Central memory CD8-positive, alpha-beta T cell (primary cell): ENCODE measurements at regions not wholly inside any gene's neighbourhood (a gene's known extent, or its start where the extent isn't known, plus 50 kb on each side); places are given as distances from the start of the nearest gene placed in this dataset.

ENCODE experiments used
- ATAC-seq: fragments of 150-1000 bp; cut with Tn5 transposase; replicated peaks from 2 replicates; pipeline ENCODE4 v1.10.0; 2022; ENCODE audit warnings: mild to moderate bottlenecking, moderate FRiP score, moderate number of reproducible peaks; ENCODE audit not compliant: poor library complexity, severe bottlenecking; ENCODE audit errors: extremely low read depth
- DNase-seq, 2 donors: peaks; one replicate each; pipeline ENCODE4 v3.0.0; 2021; ENCODE audit warnings: low spot score in 2 of 2
- H3K27ac Mint-ChIP-seq: one replicate; pipeline ENCODE4 v1.8.0; 2022; ENCODE audit warnings: low read depth, mild to moderate bottlenecking, moderate library complexity, mixed read lengths
- H3K27me3 Mint-ChIP-seq: one replicate; pipeline ENCODE4 v1.8.0; 2022; ENCODE audit warnings: mixed read lengths
- H3K36me3 Mint-ChIP-seq: one replicate; pipeline ENCODE4 v1.8.0; 2022; ENCODE audit warnings: mild to moderate bottlenecking, moderate library complexity, mixed read lengths; ENCODE audit not compliant: insufficient read depth
- H3K4me1 Mint-ChIP-seq: one replicate; pipeline ENCODE4 v1.8.0; 2022; ENCODE audit warnings: mixed read lengths
- H3K4me3 Mint-ChIP-seq: one replicate; pipeline ENCODE4 v1.8.0; 2022; ENCODE audit warnings: mild to moderate bottlenecking, moderate library complexity, mixed read lengths
- H3K9me3 Mint-ChIP-seq: one replicate; pipeline ENCODE4 v1.8.0; 2022; ENCODE audit warnings: mixed read lengths

DNA sequence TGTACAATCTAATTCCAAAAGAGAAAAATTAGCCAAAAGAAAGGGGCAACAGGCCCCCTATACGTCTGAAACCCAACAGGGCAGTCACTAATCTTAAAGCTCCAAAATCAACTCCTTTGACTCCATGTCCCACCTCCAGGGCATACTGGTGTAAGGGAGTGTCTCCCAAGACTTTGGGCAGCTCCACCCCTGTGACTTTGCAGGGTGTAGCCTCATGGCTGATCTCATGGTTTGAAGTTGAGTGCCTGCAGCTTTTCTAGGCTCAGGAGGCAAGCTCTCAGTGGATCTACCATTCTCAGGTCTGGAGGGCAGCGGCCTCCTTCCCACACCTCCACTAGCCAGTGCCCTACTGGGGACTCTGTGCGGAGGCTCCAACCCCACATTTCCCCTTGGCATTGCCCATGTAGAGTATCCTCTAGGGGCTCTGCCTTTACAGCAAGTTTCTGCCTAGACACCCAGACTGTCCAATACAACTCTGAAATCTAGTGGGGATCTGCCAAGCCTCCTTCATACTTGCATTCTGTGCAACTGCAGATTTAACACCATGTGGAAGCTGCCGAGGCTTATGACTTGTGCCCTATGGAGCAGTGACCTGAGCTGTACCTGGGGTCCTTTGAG, 94.5 kb downstream of the TRIM29 start:
- H3K4me3 Mint-ChIP-seq = no peak overlapping the region
- H3K9me3 Mint-ChIP-seq = peaks cover 21% of the 10 kb centered on the region
- no peaks in the 10 kb centered on the region for H3K4me1 Mint-ChIP-seq
- ATAC-seq = no peak
- H3K27me3 Mint-ChIP-seq = peaks cover 87% of the 10 kb centered on the region
- no peak for DNase-seq
- H3K27ac Mint-ChIP-seq = no peak overlapping the region
- peaks cover 2% of the 10 kb centered on the region for H3K36me3 Mint-ChIP-seq

DNA sequence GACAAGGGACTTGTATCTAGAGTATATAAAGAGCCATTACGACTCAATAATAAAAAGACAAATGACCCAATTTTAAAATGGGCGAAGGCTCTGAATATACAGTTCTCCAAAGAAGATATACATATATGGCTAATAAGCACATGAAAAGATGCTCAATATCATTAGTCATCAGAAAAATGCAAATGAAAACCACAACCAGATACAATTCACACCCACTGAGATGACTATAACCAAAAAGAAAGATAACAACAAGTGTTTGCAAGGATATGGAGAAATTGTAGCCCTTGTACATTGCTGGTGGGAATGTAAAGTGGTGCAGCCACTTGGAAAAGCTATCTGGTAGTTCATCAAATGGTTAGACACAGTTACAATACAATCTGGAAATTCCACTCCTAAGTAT, 96.3 kb downstream of the TRIM29 start:
- peaks cover 2% of the 10 kb centered on the region for H3K36me3 Mint-ChIP-seq
- no peak for DNase-seq
- H3K9me3 Mint-ChIP-seq = peaks cover 9% of the 10 kb centered on the region
- no peaks in the 10 kb centered on the region for H3K4me1 Mint-ChIP-seq
- H3K27me3 Mint-ChIP-seq = peaks cover 73% of the 10 kb centered on the region
- no peak for ATAC-seq
- no peak overlapping the region for H3K4me3 Mint-ChIP-seq
- H3K27ac Mint-ChIP-seq = no peak overlapping the region

DNA sequence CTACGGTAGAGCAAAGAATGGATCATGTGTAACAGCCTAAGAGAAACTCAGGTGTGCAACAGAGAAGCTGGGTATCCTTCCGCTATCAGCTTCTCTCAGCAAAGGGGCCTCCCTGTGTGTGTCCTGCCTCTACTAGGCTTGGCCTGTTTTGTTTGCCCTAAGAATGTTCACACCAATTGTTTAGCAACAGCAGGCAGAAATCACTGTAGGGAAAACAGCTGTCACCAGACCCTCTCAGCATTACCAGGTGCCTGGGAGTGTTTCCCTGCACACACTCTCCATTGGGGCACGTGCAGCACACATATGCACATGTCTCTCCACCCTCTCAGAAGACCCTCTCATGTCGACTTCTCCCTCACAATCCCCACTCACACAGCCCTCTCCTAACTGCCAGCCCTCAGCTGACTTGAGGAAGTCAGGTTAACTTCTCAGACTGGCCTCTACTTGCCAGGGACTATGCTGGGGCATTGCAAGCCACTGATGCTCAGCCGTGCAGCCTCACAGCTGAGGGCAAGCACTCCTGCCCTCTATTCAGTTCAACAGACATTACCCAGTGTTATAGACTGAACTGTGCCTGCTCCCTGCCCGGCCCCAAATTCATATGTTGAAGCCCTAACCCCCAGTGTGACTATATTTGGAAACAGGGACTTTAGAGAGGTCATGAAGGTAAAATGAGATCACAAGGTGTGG, 97.6 kb downstream of the TRIM29 start:
- Mint-ChIP-seq H3K27me3 (peaks cover 67% of the 10 kb centered on the region), H3K9me3 (no peaks in the 10 kb centered on the region), H3K4me3 (no peak overlapping the region)

DNA sequence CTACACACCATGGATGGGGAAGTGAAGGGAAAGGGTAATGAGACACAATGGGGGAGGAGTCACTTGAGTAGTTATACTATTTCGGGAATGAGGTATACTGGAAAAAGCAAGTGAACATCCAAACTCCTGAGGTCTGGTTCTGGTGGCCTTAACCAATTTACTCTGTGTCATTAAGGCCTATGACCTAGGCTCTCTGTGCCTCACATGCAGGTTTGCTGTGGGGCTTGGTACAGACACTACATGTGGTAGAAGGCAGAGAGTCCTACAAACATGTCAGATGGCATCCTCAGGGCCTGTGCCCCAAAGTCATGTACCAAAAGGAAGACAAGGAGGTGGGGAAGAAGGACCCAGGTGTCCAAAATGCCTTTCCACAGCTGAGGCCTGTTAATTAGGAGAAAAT, 98.9 kb downstream of the TRIM29 start:
- ATAC-seq (no peak), DNase-seq (no peak)
- H3K36me3 Mint-ChIP-seq = peaks cover 2% of the 10 kb centered on the region
- H3K9me3 Mint-ChIP-seq = no peaks in the 10 kb centered on the region
- H3K27ac Mint-ChIP-seq = no peak overlapping the region
- no peak overlapping the region for H3K4me3 Mint-ChIP-seq
- H3K27me3 Mint-ChIP-seq = peaks cover 66% of the 10 kb centered on the region
- H3K4me1 Mint-ChIP-seq = no peaks in the 10 kb centered on the region

More for the DNA sequence above, 97.6 kb downstream of the TRIM29 start:
- no peak overlapping the region for H3K27ac Mint-ChIP-seq
- no peak for DNase-seq
- peaks cover 2% of the 10 kb centered on the region for H3K36me3 Mint-ChIP-seq
- ATAC-seq = no peak
- no peaks in the 10 kb centered on the region for H3K4me1 Mint-ChIP-seq

DNA sequence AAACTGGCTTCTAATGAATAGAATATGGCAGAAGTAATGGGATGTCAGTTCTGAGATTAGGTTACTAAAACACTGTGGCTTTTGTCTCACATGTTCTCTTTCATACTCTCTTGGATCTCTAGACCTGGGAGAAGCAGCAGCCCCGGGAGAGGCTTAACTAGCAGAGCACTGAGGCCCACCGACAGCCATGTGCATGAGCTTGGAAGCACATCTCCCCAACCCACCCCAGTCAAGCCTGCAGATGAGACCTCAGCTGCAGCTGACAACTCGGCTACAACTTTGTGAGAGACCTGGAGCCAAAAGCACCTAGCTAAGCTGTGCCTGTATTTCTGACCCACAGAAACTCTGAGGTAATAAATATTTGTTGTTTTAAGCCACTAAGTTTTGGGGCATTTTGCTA, 100.8 kb downstream of the TRIM29 start:
- Mint-ChIP-seq H3K4me3 (no peak overlapping the region), H3K27me3 (peaks cover 64% of the 10 kb centered on the region), H3K36me3 (peaks cover 2% of the 10 kb centered on the region), H3K9me3 (no peaks in the 10 kb centered on the region), H3K27ac (no peak overlapping the region), H3K4me1 (no peaks in the 10 kb centered on the region)
- ATAC-seq (no peak), DNase-seq (no peak)

DNA sequence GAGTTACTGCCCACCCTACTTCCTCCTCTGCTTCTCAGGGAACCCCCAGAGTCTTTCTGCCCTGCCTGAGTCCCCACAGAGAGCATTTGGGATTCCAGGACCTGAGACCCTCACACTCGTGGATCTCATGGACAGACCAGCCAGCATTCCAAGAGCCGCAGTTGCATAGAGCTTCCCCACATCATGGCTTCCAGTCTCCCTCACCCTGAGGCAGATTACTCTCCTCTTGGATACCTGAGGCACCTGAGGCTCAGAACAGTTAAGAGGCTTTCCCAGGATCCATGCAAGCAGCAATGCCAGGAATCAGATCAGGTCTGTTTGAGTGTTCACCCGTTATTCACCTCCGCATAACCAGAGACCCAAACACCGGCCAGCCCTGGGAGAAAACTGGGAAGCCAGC, 102.2 kb downstream of the TRIM29 start:
- H3K27me3 Mint-ChIP-seq = peaks cover 59% of the 10 kb centered on the region
- no peaks in the 10 kb centered on the region for H3K9me3 Mint-ChIP-seq
- no peaks in the 10 kb centered on the region for H3K4me1 Mint-ChIP-seq
- no peak overlapping the region for H3K27ac Mint-ChIP-seq
- DNase-seq = no peak
- H3K4me3 Mint-ChIP-seq = no peak overlapping the region
- ATAC-seq = no peak
- peaks cover 1% of the 10 kb centered on the region for H3K36me3 Mint-ChIP-seq

DNA sequence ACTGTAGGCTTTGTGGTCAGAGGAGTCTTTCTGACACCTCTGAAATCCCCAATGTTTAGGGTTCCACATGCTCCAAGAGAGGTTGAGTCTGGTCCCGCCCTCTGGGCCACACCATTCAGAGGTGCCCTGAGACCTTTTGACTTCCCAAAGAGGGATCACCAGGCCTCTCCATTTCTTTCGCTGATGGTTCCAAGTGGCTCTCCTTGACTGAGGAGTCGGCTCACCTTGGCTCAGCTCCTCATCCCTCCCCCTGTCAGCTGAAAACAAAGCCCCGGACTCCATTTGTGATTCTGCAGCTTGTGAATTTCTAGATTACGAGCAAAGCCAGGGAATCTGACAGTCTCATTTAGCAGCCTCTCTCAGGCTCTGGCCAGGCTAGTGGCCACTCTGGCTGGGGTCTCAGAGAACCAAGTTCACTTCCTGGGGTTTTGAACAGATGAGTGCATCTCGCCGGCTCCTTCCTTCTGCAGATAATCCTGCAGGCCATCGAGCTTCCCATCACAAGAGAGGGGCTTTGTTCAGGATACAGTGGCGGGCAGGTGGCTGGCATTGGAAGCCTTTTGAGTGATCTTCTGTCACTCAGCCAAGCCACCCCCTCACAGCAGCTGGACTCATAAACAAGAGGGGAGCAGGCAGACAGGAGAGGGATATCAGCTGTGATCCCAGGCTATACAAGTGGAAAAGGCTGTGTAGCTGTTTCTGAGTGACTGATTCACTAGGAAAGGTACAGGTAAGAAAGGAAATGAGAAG, 102.9 kb downstream of the TRIM29 start:
- no peaks in the 10 kb centered on the region for H3K4me1 Mint-ChIP-seq
- ATAC-seq = no peak
- no peak overlapping the region for H3K27ac Mint-ChIP-seq
- peaks cover 55% of the 10 kb centered on the region for H3K27me3 Mint-ChIP-seq
- no peak overlapping the region for H3K4me3 Mint-ChIP-seq
- no peaks in the 10 kb centered on the region for H3K9me3 Mint-ChIP-seq
- peaks cover 1% of the 10 kb centered on the region for H3K36me3 Mint-ChIP-seq
- DNase-seq = no peak

DNA sequence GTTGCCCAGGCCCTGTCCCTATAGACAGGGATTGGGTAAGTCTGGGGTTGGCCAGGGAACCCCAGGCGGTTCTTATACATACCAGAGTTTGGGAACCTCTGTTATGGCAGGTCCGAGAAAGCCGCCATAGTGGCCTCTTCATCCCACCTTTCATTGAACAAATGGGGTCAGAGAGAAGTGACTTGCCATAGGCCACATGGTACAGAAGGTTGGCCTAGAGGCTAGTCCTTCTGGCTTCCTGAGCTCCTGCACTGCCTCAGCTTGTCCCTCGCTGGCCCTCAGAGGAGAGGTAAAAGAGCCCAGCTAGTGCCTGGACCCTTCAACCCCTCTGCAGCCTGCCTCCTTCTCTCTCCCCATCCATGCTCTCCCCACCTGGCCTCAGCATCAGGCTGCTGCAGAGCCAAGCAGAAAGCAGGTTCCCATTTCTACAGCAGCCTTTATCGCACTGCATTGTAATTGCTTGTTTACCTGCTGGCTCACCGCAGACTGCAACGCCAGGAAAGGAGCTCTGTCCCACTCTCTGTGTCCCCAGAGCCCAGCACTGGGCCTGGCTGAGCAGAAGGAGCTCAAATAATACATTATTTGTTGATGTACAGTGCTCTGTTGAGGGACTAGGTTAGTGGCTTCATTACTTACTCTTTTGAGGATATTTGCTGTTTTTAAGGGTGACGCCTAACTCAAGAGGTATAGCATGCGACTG, 103.6 kb downstream of the TRIM29 start:
- DNase-seq = no peak
- Mint-ChIP-seq H3K36me3 (peaks cover 1% of the 10 kb centered on the region), H3K9me3 (no peaks in the 10 kb centered on the region), H3K4me1 (no peaks in the 10 kb centered on the region), H3K27me3 (peaks cover 55% of the 10 kb centered on the region), H3K4me3 (no peak overlapping the region), H3K27ac (no peak overlapping the region)
- ATAC-seq = no peak

DNA sequence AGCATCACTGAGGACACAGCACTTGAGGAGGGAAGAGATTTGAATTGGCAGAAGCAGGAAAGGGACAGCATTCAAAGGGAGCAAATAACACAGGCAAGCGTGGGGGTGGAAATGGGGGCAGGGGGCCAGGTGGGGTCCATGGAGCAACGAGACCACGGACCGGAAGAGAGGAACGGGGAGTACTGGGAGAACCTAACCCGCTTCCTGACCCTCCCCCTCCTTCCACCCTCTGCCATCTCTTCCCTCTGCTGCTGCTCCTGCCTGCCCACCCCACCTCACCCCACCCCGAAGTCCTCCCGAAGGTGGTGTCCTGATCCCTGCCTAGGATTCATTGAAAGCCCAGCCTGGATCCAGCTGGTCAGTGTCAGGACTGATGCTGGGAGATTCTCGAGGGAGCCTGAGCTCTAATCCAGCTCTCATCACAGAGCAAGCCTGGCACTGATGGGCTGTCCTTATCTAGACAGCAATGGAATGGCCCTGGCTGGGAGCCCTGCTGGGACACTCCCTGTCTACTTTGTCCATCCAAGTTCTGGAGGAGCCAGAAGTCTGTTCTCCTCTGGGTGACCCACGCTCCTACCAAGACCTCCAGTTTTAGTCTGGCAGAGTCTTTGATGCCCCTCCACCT, 105.0 kb downstream of the TRIM29 start:
- no peak overlapping the region for H3K4me3 Mint-ChIP-seq
- no peak overlapping the region for H3K27ac Mint-ChIP-seq
- H3K4me1 Mint-ChIP-seq = no peaks in the 10 kb centered on the region
- peaks cover 52% of the 10 kb centered on the region for H3K27me3 Mint-ChIP-seq
- ATAC-seq (no peak), DNase-seq (no peak)
- peaks cover 1% of the 10 kb centered on the region for H3K36me3 Mint-ChIP-seq
- no peaks in the 10 kb centered on the region for H3K9me3 Mint-ChIP-seq

DNA sequence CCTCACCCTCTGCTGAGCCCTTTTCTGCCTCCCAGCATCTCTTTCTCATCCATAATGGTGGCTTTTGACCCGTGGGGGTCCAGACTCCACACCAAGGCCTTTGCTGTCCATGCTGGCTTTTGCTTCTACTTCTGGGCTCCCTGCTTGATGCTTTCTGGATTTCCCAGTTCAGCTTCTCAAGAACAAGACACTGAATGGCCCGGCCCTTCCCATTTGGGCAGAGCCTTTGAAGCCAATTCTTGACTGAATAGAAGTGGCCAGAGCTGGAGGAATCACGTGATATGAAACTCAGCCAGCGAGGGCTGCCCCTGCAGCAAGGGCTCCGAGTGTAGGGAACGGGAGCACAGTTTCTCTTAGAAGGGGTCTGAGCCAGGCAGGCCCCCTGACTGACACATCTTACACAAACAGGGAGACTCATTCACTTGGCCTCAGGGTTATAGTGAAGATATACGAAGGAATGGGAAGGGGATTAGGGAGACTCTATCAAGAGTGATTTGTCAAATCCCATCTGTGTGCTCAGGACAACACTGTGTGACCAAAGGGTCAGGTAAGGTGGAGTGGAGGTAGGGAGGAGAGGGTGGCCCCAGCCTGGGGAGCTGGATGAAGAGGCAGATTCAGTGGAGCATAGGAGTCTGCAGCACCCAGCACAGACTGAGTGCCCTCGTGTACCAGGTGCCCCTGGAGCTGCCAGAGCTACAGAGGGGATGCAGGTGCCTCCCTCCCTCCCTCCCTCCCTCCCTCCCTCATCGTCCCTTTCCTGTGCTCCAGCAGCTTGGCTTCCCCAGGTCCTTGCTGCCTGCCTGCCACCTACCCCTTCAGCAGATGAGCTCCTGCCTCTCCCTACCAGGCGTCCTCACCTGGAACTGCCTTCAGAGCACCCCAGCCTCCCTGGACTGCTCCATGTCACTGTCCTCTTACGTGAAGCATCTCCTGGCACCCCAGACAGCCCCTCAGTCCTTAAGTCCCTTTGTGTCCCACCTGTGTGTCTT, 106.0 kb downstream of the TRIM29 start:
- peaks cover 5% of the 10 kb centered on the region for H3K4me1 Mint-ChIP-seq
- no peaks in the 10 kb centered on the region for H3K9me3 Mint-ChIP-seq
- peaks cover 1% of the 10 kb centered on the region for H3K36me3 Mint-ChIP-seq
- ATAC-seq (no peak), DNase-seq (no peak)
- no peak overlapping the region for H3K4me3 Mint-ChIP-seq
- peaks cover 61% of the 10 kb centered on the region for H3K27me3 Mint-ChIP-seq
- no peak overlapping the region for H3K27ac Mint-ChIP-seq

DNA sequence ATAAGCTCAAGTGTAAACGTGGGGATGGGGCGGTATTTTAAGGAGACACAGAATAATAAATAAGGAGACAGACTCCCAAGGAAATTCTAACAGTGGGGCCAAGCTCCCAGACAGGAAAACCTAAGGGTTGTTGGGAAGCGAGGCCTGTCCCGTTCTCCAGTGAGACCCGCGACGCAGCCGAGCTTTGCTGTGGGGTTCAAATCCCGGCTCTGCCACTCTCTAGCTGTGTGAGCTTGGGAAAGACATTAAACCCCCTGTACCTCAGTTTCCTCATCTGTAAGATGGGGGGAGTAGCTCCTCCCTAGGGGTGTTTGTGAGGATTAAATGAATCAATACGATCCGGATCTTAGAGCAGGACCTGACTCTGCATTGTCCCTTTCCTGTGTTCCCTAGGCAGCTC, 106.8 kb downstream of the TRIM29 start:
- Mint-ChIP-seq H3K27me3 (peaks cover 62% of the 10 kb centered on the region), H3K4me1 (peaks cover 5% of the 10 kb centered on the region), H3K36me3 (peaks cover 1% of the 10 kb centered on the region), H3K9me3 (no peaks in the 10 kb centered on the region), H3K4me3 (no peak overlapping the region), H3K27ac (no peak overlapping the region)
- ATAC-seq (no peak), DNase-seq (no peak)
